Thyroid gland (tissue), 4 donors: ENCODE measurements at regions not wholly inside any gene's neighbourhood (a gene's known extent, or its start where the extent isn't known, plus 50 kb on each side); places are given as distances from the start of the nearest gene placed in this dataset.

ENCODE experiments used
- CTCF ChIP-seq, 6 experiments: fragments of 200-600 bp in 3 of 6; fragments of 450-650 bp in 3 of 6; sonication (generic) in 3 of 6; IDR thresholded peaks; one replicate each; pipeline ENCODE4 v1.5.1; 2016 to 2019; ENCODE audit warnings: antibody characterized with exemption in 6 of 6, mild to moderate bottlenecking in 2 of 6, inconsistent platforms in 1 of 6, moderate library complexity in 1 of 6
- POLR2A ChIP-seq, 2 donors: fragments of 450-650 bp; IDR thresholded peaks; one replicate each; pipeline ENCODE4 v1.6.1; 2017; ENCODE audit warnings: antibody characterized with exemption in 2 of 2, mild to moderate bottlenecking in 2 of 2, moderate library complexity in 1 of 2

DNA sequence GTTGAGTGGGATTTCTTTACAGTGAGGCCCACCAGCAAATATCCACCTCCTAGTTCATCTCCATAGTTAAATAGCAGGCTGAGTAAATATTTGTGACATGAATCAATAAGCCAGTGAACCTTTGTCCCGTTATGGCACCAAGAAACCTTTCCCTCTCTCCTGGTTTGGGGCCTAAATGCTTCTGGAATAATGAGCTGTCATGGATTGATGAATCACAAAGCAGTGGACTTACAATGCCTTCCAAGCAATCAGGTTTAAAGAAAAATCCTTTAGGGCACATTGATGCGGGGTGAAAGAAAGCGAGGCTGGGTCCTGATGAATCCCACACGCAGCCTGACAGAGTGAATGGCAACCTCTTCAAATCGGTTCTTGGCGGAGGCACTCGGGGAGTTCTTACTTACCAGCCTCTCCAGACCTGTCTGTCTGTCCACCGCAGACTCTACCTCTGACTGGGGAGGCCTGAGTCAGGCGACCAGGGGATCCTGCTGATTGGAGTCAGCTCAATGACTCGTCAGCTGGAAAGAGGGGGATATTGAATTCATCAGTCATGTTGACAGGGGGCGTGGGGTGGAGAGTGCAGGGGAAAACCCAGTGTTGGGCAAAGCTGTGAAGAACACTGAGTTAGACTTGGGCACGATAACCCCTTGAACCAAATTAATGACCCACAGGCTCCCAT lies 247.3 kb downstream of the PLPP3 start:
- TF ChIP-seq CTCF (IDR thresholded peaks at IDR 0.05) (no peak), POLR2A (IDR thresholded peaks at IDR 0.05) (no peak)
